ENCODE measurements at regions not wholly inside any gene's neighbourhood (a gene's known extent, or its start where the extent isn't known, plus 50 kb on each side); places are given as distances from the start of the nearest gene placed in this dataset.

DNA sequence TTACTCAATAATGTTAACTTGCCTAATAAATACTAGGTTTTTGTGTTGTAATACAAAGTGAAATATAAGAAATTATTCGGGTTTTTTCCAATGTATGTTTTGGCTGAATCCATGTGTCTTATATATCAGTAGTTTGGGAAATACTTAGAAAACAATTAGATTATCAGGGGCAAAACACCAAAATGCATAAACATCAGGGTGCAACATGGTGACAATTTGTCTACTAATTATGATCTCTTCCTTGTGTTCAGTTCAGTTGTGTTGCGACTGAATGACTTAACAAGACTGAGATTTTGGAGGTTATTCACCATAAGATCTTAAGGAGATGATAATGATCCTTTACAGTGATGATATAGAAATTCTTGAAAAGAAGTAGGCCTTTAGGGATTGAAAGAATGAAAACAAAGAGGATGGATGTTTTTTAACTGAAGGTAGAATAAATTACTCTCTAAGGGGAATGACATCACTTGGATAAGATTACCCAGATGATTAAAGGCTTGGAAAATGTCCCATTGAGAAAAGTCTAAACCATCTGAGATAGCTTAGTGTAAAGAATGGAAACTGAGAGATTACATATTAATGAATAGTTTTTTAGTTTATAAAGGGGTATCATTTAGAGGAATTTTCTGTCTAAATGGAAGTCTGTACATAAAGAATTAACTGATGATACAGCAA is 415.8 kb downstream of the SPATA31D1 start (continued):
- no peak for TF ChIP-seq PBX3 (CRISPR knock-in tag; IDR thresholded peaks at IDR 0.05)
- TF ChIP-seq, protein P1, sequence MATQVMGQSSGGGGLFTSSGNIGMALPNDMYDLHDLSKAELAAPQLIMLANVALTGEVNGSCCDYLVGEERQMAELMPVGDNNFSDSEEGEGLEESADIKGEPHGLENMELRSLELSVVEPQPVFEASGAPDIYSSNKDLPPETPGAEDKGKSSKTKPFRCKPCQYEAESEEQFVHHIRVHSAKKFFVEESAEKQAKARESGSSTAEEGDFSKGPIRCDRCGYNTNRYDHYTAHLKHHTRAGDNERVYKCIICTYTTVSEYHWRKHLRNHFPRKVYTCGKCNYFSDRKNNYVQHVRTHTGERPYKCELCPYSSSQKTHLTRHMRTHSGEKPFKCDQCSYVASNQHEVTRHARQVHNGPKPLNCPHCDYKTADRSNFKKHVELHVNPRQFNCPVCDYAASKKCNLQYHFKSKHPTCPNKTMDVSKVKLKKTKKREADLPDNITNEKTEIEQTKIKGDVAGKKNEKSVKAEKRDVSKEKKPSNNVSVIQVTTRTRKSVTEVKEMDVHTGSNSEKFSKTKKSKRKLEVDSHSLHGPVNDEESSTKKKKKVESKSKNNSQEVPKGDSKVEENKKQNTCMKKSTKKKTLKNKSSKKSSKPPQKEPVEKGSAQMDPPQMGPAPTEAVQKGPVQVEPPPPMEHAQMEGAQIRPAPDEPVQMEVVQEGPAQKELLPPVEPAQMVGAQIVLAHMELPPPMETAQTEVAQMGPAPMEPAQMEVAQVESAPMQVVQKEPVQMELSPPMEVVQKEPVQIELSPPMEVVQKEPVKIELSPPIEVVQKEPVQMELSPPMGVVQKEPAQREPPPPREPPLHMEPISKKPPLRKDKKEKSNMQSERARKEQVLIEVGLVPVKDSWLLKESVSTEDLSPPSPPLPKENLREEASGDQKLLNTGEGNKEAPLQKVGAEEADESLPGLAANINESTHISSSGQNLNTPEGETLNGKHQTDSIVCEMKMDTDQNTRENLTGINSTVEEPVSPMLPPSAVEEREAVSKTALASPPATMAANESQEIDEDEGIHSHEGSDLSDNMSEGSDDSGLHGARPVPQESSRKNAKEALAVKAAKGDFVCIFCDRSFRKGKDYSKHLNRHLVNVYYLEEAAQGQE (tag by site-specific recombination; IDR thresholded peaks at IDR 0.05) = no peak
- TF ChIP-seq ZNF768 (tag by site-specific recombination; IDR thresholded peaks at IDR 0.05) = no peak
- no peak for TF ChIP-seq ZNF398 (tag by site-specific recombination; IDR thresholded peaks at IDR 0.05)
- TF ChIP-seq, protein P2, sequence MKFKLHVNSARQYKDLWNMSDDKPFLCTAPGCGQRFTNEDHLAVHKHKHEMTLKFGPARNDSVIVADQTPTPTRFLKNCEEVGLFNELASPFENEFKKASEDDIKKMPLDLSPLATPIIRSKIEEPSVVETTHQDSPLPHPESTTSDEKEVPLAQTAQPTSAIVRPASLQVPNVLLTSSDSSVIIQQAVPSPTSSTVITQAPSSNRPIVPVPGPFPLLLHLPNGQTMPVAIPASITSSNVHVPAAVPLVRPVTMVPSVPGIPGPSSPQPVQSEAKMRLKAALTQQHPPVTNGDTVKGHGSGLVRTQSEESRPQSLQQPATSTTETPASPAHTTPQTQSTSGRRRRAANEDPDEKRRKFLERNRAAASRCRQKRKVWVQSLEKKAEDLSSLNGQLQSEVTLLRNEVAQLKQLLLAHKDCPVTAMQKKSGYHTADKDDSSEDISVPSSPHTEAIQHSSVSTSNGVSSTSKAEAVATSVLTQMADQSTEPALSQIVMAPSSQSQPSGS (tag by site-specific recombination; IDR thresholded peaks at IDR 0.05; ENCODE audit: low read depth) = 0 out of 2 replicates have a peak, but pooled peaks have one; percentile 44
- TF ChIP-seq ZBTB21 (tag by site-specific recombination; IDR thresholded peaks at IDR 0.05) = no peak
- no peak for TF ChIP-seq ZNF114 (tag by site-specific recombination; IDR thresholded peaks at IDR 0.05)
- peak; percentile 56; the same call in 1 of the 2 replicates for TF ChIP-seq ZNF629 (tag by site-specific recombination; IDR thresholded peaks at IDR 0.05)

DNA sequence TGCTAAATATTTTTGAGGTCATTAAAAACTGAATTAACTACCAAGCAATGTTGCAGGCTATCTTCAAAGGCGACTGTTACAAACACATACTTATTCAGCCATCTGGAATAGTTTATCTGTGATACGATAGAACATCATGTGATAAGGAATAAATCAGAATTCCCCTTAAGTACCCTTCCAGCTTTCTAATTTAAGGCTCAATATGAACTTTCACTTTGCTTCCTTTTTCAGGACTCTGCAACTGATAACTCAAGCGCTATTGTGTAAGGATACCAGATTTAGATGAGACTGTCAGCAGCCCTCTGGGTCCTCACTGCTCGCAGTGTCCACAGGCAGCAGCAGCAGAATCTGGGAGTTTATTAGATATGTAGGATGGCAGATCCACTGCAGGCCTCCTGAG is 416.3 kb downstream of the SPATA31D1 start:
- CTCF ChIA-PET = interaction anchor here (0.6 kb wide), 1 partner anchor 581 kb away, joined by 6 read pairs; no protein-coding TSS in a partner anchor

DNA sequence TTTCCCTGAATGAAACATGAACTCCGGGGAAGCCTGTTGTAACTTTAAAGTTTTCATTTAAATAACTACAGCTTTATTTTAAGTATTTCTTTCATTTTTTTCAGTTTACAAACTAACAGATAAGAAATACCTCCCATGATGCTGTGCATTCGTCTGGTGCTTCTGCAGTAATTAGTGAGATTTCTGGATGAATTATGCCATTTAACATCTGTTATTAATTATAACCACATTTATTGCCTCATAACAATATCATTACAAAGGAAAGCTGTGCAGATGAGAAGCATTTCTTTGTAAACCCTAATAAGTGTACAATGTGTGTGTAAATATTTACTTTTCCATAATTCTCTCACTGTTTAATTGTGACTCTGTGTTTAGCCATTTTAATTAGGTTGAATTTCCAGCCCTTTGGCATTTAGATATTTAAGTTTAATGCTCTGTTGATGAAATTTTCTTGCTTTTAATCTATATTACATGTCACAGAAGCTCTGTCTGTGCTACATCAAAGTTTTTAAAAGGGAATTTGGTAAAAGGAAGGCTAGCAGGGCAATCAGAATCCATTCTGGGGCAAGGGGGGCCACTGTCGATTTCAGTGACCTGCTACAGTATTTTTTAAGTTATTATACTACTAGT is 418.0 kb downstream of the SPATA31D1 start:
- TF ChIP-seq ZNF426 (tag by site-specific recombination; IDR thresholded peaks at IDR 0.05) (no peak), KLF16 (tag by site-specific recombination; IDR thresholded peaks at IDR 0.05) (no peak), ZNF404 (tag by site-specific recombination; IDR thresholded peaks at IDR 0.05) (no peak), PRDM6 (tag by site-specific recombination; IDR thresholded peaks at IDR 0.05) (0 out of 2 replicates have a peak, but pooled peaks have one; percentile 34), ZNF366 (tag by site-specific recombination; conservative IDR thresholded peaks at IDR 0.05) (no peak), ZNF776 (tag by site-specific recombination; IDR thresholded peaks at IDR 0.05; ENCODE audit: borderline replicate concordance) (no peak), TRIM28 (IDR thresholded peaks at IDR 0.05; ENCODE audit: borderline replicate concordance, low read length) (no peak), GLI4 (tag by site-specific recombination; IDR thresholded peaks at IDR 0.05) (no peak)
- H3K36me3 ChIP-seq (ENCODE audit: control insufficient read depth in 2 of 2, insufficient read depth in 1 of 2, low read length in 2 of 2) = no peaks in the 10 kb centered on the region
- no peak overlapping the region for H3K4me3 ChIP-seq (ENCODE audit: low read depth, low read length)
- CTCF ChIA-PET = no interaction called here
- H3K27ac ChIP-seq (ENCODE audit: extremely low read depth, low read depth, low read length) = no peak overlapping the region
- POLR2A ChIA-PET = no interaction called here
- no peaks in the 10 kb centered on the region for H3K9me3 ChIP-seq (ENCODE audit: control insufficient read depth, insufficient read depth, low read depth, low read length)
- peaks cover 8% of the 10 kb centered on the region for H3K4me1 ChIP-seq (ENCODE audit: control insufficient read depth, insufficient read depth, low read length)

More for the DNA sequence above, 416.3 kb downstream of the SPATA31D1 start:
- Histone ChIP-seq H3K4me3 (ENCODE audit: low read depth, low read length) (no peak overlapping the region), H3K27ac (ENCODE audit: extremely low read depth, low read depth, low read length) (peak overlapping the region; percentile 25; the same call in 1 of the 2 replicates), H3K9me3 (ENCODE audit: control insufficient read depth, insufficient read depth, low read depth, low read length) (no peaks in the 10 kb centered on the region), H3K4me1 (ENCODE audit: control insufficient read depth, insufficient read depth, low read length) (peaks cover 5% of the 10 kb centered on the region), H3K36me3 (ENCODE audit: control insufficient read depth in 2 of 2, insufficient read depth in 1 of 2, low read length in 2 of 2) (no peaks in the 10 kb centered on the region)
- POLR2A ChIA-PET = no interaction called here
- no peak; the same call in 1 of the 2 replicates for TF ChIP-seq OSR2 (tag by site-specific recombination; IDR thresholded peaks at IDR 0.05)
- 0 out of 2 replicates have a peak, but pooled peaks have one; percentile 19 for TF ChIP-seq ZBTB17 (tag by site-specific recombination; IDR thresholded peaks at IDR 0.05)
- 0 out of 2 replicates have a peak, but pooled peaks have one; percentile 23 for TF ChIP-seq ZNF335 (tag by site-specific recombination; conservative IDR thresholded peaks at IDR 0.05)
- no peak for TF ChIP-seq BCL11B (tag by site-specific recombination; IDR thresholded peaks at IDR 0.05; ENCODE audit: low read depth)
